ENCODE measurements at regions not wholly inside any gene's neighbourhood (a gene's known extent, or its start where the extent isn't known, plus 50 kb on each side); places are given as distances from the start of the nearest gene placed in this dataset.

DNA sequence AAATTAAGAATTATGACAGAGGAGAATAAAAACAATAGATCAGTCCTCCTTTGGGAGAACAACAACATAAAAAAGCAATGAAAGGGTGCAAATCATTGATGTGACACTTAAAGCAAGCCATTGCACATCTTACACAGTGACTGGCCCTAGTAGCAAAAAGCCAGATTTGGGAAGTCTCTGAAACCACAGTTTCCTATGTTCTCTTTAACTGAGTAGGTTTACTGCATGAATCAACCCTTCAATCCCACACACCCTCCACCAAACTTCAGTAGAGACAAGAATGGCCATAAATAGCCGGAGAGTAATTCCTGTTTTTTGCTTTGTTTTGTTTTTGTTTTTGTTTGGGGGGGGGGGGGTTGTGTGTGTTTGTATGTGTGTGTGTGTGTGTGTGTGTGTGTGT is 180.8 kb downstream of the VEGFC start:
- H3K9me3 ChIP-seq = peaks cover 0 to 5% (median 0%) of the 10 kb centered on the region in 4 donors
- H3K27me3 ChIP-seq = no peaks in the 10 kb centered on the region
- no peak for DNase-seq
- 69 to 94% (median 83%) methylated on average over 1 of the region's 1 CpG for WGBS, 5 donors
- no peak overlapping the region for H3K4me3 ChIP-seq
- no peaks in the 10 kb centered on the region for H3K36me3 ChIP-seq
- TF ChIP-seq CTCF (IDR thresholded peaks at IDR 0.05) (no peak), EP300 (IDR thresholded peaks at IDR 0.05) (no peak), POLR2AphosphoS5 (IDR thresholded peaks at IDR 0.05) (no peak), POLR2A (IDR thresholded peaks at IDR 0.05) (no peak)
- intact Hi-C loops (cut with DNase I; ENCODE audit: low total_unique reads) = no loop called here
- H3K4me1 ChIP-seq = no peaks in the 10 kb centered on the region
- H3K27ac ChIP-seq = no peak overlapping the region

DNA sequence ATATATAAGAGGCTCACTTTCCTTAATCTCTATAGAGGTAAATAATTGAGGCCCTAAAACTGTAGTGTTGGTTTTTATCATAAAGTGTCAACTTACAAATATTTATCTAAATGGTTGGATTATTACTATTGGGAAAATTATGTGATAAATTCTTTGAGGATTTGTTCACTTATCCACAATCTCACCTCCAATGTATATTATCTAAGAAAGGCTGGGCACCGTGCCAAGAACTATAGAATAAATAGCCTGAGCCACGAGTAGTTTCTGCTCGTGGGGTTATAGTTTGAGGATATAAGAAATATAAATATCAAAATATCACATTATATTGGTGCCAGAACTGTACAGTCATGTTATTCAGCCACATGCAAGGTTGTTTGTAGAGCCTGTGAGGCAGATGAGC is 177.9 kb downstream of the VEGFC start:
- H3K4me3 ChIP-seq = no peak overlapping the region
- DNase-seq = no peak
- H3K9me3 ChIP-seq = peaks cover 0 to 5% (median 0%) of the 10 kb centered on the region in 4 donors
- H3K27me3 ChIP-seq = no peaks in the 10 kb centered on the region
- H3K4me1 ChIP-seq = no peaks in the 10 kb centered on the region
- H3K36me3 ChIP-seq = no peaks in the 10 kb centered on the region
- WGBS, 5 donors = 22 to 35% (median 30%) methylated on average over 3 of the region's 3 CpGs
- TF ChIP-seq EP300 (IDR thresholded peaks at IDR 0.05) (no peak), POLR2A (IDR thresholded peaks at IDR 0.05) (no peak), POLR2AphosphoS5 (IDR thresholded peaks at IDR 0.05) (no peak), CTCF (IDR thresholded peaks at IDR 0.05) (no peak)
- intact Hi-C loops (cut with DNase I; ENCODE audit: low total_unique reads) = no loop called here
- H3K27ac ChIP-seq = no peak overlapping the region

DNA sequence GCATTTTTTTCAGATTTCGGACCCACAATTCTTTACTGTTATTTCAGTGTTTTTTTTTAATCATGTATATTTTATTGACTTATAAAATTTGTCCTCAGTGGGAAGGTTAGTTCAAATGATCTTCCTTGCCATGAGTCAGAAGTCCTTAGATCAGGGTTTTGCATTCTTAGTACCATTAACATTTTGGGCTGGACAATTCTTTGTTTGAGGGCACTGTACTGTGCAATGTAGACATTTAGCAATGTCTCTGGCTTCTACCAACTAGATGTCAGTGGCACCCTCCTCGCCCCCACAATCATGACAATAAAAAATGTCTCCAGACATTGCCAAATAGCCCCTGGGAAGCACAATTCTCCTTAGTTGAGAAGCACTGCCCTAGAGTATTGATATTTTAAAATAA is 176.6 kb downstream of the VEGFC start:
- Histone ChIP-seq H3K36me3 (no peaks in the 10 kb centered on the region), H3K4me3 (no peak overlapping the region), H3K27ac (no peak overlapping the region), H3K27me3 (no peaks in the 10 kb centered on the region), H3K9me3 (peaks cover 0 to 5% (median 0%) of the 10 kb centered on the region in 4 donors), H3K4me1 (no peaks in the 10 kb centered on the region)
- DNase-seq = no peak
- WGBS, 5 donors = 64 to 74% (median 66%) methylated on average over 2 of the region's 2 CpGs
- no peak for TF ChIP-seq CTCF (IDR thresholded peaks at IDR 0.05)
- intact Hi-C loops (cut with DNase I; ENCODE audit: low total_unique reads) = no loop called here

DNA sequence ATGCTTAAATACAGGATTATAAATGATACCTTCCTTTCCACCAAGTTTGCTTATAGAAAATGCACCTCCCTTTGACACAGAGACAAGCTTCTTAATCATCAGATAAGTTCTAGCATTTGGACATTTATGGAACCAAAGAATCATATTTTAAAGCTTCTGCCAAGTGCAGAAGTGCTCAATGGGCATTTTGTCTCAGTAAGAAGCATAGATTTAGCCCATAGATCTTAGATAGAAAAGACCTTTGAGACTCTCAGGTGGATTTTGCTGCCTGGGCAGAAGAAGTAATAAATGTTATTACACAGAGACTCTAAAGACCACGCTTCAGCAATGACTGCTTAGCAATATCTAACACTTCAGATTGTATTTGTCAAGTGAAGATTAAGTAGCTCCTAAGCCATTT is 174.6 kb downstream of the VEGFC start:
- Histone ChIP-seq H3K9me3 (peaks cover 0 to 5% (median 0%) of the 10 kb centered on the region in 4 donors), H3K27ac (no peak overlapping the region), H3K4me3 (no peak overlapping the region), H3K27me3 (no peaks in the 10 kb centered on the region), H3K36me3 (no peaks in the 10 kb centered on the region), H3K4me1 (no peaks in the 10 kb centered on the region)
- no peak for DNase-seq
- intact Hi-C loops (cut with DNase I; ENCODE audit: low total_unique reads) = no loop called here
- TF ChIP-seq POLR2A (IDR thresholded peaks at IDR 0.05) = no peak
- no peak for TF ChIP-seq POLR2AphosphoS5 (IDR thresholded peaks at IDR 0.05)
- TF ChIP-seq CTCF (IDR thresholded peaks at IDR 0.05) = no peak
- TF ChIP-seq EP300 (IDR thresholded peaks at IDR 0.05) = no peak
- 60 to 83% (median 68%) methylated on average over 1 of the region's 1 CpG for whole genome bisulfite sequencing, 5 donors

Measured in stomach (tissue), 8 donors.